GF-D8 (cell line): ENCODE measurements at regions not wholly inside any gene's neighbourhood (a gene's known extent, or its start where the extent isn't known, plus 50 kb on each side); places are given as distances from the start of the nearest gene placed in this dataset.
"Not testable (repeated sequence)": the region's sequence is repeated elsewhere in the genome, so short reads cannot be mapped to it uniquely, and the experiment has no call there.

Experiments
- DNase-seq: peaks from one replicate; lab custom pipeline; 2025; lab: John Stamatoyannopoulos, UW

GRCh38 chr12:14032191-14032590, 50.8 kb upstream of the GRIN2B start:
- not testable (repeated sequence) for DNase-seq

- no peak for DNase-seq
These were observed 62.4 kb upstream of the GRIN2B start for GRCh38 chr12:14043776-14044175.

- DNase-seq, result no peak
These were observed 67.6 kb upstream of the GRIN2B start for GRCh38 chr12:14048941-14049545.

- DNase-seq, result no peak
These were observed 76.5 kb upstream of the GRIN2B start for GRCh38 chr12:14057895-14058294.

GRCh38 chr12:14058717-14059116, 77.3 kb upstream of the GRIN2B start:
- DNase-seq, result no peak

- no peak for DNase-seq
These were observed 78.1 kb upstream of the GRIN2B start for GRCh38 chr12:14059548-14059947.

- DNase-seq, result no peak
These were observed 84.2 kb upstream of the GRIN2B start for GRCh38 chr12:14065616-14066015.

GRCh38 chr12:14066021-14066420, 84.6 kb upstream of the GRIN2B start:
- no peak for DNase-seq

GRCh38 chr12:14068961-14069360, 87.6 kb upstream of the GRIN2B start:
- DNase-seq, result no peak

- DNase-seq, result no peak
These were observed 90.4 kb upstream of the GRIN2B start for GRCh38 chr12:14071833-14072232.

GRCh38 chr12:14072987-14073386, 91.6 kb upstream of the GRIN2B start:
- no peak for DNase-seq

- no peak for DNase-seq
These were observed 94.5 kb upstream of the GRIN2B start for GRCh38 chr12:14075797-14076393.

- no peak for DNase-seq
These were observed 95.1 kb upstream of the GRIN2B start for GRCh38 chr12:14076538-14076937.

GRCh38 chr12:14086838-14087237, 105.4 kb upstream of the GRIN2B start:
- no peak for DNase-seq

- DNase-seq, result no peak
These were observed 118.6 kb upstream of the GRIN2B start for GRCh38 chr12:14099994-14100393.

- DNase-seq, result not testable (repeated sequence)
These were observed 120.2 kb upstream of the GRIN2B start for GRCh38 chr12:14101556-14101955.

- DNase-seq, result no peak
These were observed 129.9 kb upstream of the GRIN2B start for GRCh38 chr12:14111230-14111865.

GRCh38 chr12:14113031-14113430, 131.6 kb upstream of the GRIN2B start:
- DNase-seq, result no peak

- DNase-seq, result no peak
These were observed 145.3 kb upstream of the GRIN2B start for GRCh38 chr12:14126692-14127091.

- no peak for DNase-seq
These were observed 148.3 kb upstream of the GRIN2B start for GRCh38 chr12:14129611-14130195.

- no peak for DNase-seq
These were observed 154.6 kb upstream of the GRIN2B start for GRCh38 chr12:14135996-14136395.

- no peak for DNase-seq
These were observed 157.1 kb upstream of the GRIN2B start for GRCh38 chr12:14138495-14138894.
